Mesodermal cell (in vitro differentiated cells): ENCODE measurements at regions not wholly inside any gene's neighbourhood (a gene's known extent, or its start where the extent isn't known, plus 50 kb on each side); places are given as distances from the start of the nearest gene placed in this dataset.
A peak's percentile ranks its signal among the peaks of the same experiment; 100 is the strongest.

Source experiments
- H3K27ac ChIP-seq: 2 replicates; pipeline ENCODE4 v1.7.0; 2013; ENCODE audit warnings: mild to moderate bottlenecking, low read depth, low read length, moderate library complexity; ENCODE audit not compliant: severe bottlenecking
- H3K36me3 ChIP-seq: 2 replicates; pipeline ENCODE4 v1.7.1; 2013; ENCODE audit warnings: mild to moderate bottlenecking, low read length, moderate library complexity; ENCODE audit not compliant: control insufficient read depth, insufficient read depth
- H3K4me1 ChIP-seq: one replicate; pipeline ENCODE4 v1.7.1; 2013; ENCODE audit warnings: mild to moderate bottlenecking, low read length; ENCODE audit not compliant: insufficient read depth, control insufficient read depth, poor library complexity, severe bottlenecking
- H3K4me3 ChIP-seq: 2 replicates; pipeline ENCODE4 v1.7.0; 2013; ENCODE audit warnings: low read length, control low read depth, mild to moderate bottlenecking; ENCODE audit not compliant: insufficient read depth, poor library complexity, severe bottlenecking; ENCODE audit errors: extremely low read depth
- H3K9me3 ChIP-seq: 2 replicates; pipeline ENCODE4 v1.7.1; 2013; ENCODE audit warnings: mild to moderate bottlenecking, low read length, moderate library complexity; ENCODE audit not compliant: control insufficient read depth
- WGBS, 2 experiments: methylation state at CpG; one replicate each; pipeline ENCODE4 v1.1.5; 2013; ENCODE audit warnings: missing lambda C conversion rate in 2 of 2; ENCODE audit not compliant: insufficient coverage in 2 of 2; 5-methylcytosine and 5-hydroxymethylcytosine counted together

DNA sequence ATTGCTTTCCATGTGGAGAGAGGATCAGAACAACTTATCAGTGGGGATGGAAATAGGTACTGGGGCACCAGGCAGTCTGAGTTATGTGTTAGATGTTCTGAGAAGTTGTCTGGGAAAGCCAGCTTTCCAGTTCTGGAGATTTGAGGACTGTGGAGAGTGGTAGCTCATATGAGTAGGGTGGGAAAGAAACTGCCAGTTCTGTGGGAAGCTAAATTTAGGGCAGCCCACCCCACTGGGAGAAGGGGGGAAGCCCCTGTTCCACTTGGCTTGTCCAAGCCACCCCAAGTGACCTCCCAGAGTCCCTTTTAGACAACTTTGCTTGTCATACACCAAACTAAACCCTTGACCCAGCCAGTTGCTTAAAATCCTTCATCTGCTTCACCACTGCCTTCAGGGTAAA is 189.5 kb downstream of the REEP3 start:
- H3K4me3 ChIP-seq, result no peak overlapping the region
- H3K36me3 ChIP-seq, result no peaks in the 10 kb centered on the region
- H3K4me1 ChIP-seq, result peaks cover 38% of the 10 kb centered on the region
- H3K27ac ChIP-seq, result no peak overlapping the region
- H3K9me3 ChIP-seq, result no peaks in the 10 kb centered on the region

DNA sequence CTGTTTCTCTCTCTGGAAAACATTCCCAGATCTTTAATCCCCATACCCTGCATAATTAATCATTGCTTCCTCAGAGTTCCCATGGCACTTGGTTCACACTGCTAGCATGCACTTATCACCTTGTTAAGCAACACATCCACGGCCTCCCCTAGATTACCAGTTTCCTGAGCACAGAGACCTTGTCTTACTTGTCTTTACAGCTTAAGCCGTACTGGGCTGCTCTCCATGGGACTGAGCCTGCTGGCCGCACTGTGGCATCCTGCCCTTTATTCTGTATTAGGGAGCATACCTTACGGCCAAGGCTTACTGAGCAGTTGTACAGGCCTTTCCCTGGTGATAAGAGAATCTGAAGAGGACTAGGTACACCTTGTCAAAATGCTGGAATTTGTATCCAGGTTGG is 190.2 kb downstream of the REEP3 start:
- no peak overlapping the region for H3K4me3 ChIP-seq
- 55 to 65% methylated on average over 4 of the region's 4 CpGs for WGBS, 2 experiments
- peak overlapping the region; percentile 13 for H3K27ac ChIP-seq

DNA sequence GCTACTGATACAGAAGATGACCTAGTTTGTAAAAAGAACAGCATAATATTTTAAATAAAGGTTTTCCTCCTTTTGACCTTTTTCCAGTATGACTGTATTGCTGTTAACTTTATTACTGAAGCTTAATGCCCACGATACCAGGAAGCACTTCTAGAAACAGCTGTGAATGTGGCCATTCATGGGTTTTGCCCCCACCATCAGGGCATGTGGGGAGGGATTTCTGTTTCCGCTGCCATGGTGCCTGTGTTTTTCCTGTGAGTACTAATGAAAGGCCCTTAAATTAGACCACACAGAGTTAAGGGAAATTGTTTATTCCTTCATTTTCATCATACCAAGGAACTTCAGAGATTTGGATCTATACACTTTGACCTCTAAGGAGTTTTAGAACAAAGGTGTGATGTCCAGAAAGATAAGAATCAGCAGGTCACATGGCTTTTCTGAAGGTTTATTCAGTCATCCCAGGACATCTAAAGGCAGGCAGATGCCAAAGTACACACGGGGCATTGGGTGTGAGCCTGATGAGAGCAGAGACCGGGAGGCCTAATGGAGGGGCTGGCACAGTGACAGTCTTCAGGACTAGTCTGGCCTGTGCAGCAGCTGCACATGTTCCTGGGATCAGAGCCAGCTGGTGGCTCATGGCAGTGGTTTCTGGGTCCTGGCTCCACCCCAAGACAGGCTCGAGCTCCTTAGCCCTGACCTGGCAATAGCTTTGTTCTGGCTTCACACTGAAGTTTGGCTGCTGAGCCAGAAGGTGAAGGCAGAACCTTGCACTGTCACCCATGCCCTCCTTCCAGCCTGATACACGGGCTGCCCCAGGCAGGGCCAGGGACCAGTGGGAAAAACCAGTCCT is 190.9 kb downstream of the REEP3 start:
- Histone ChIP-seq H3K9me3 (no peaks in the 10 kb centered on the region), H3K4me1 (peaks cover 34% of the 10 kb centered on the region), H3K27ac (peak overlapping the region; percentile 92), H3K36me3 (no peaks in the 10 kb centered on the region), H3K4me3 (no peak overlapping the region)
- 43 to 68% methylated on average over 4 of the region's 6 CpGs for WGBS, 2 experiments

More for the DNA sequence above, 190.2 kb downstream of the REEP3 start:
- Histone ChIP-seq H3K4me1 (peaks cover 38% of the 10 kb centered on the region), H3K9me3 (no peaks in the 10 kb centered on the region), H3K36me3 (no peaks in the 10 kb centered on the region)

DNA sequence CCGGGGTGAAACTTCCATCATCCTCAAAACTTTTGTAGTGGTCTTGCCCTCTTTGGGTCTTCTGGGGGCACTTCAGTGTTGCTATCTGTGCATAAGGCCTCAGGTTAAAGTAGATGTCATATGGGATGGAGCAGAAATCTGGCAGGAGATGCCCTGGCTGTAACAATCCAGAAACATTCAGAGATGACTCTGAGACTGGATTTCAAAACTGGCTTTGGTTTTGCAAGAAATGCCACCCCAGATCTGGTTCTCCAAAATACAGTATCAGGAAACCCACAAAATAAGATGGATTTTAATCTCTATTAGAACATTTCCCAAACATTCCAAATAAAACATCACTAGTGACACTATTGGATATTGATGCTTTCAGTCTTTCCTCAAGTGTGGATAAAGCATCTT is 191.5 kb downstream of the REEP3 start:
- Histone ChIP-seq H3K27ac (peak overlapping the region; percentile 92), H3K4me3 (no peak overlapping the region)

DNA sequence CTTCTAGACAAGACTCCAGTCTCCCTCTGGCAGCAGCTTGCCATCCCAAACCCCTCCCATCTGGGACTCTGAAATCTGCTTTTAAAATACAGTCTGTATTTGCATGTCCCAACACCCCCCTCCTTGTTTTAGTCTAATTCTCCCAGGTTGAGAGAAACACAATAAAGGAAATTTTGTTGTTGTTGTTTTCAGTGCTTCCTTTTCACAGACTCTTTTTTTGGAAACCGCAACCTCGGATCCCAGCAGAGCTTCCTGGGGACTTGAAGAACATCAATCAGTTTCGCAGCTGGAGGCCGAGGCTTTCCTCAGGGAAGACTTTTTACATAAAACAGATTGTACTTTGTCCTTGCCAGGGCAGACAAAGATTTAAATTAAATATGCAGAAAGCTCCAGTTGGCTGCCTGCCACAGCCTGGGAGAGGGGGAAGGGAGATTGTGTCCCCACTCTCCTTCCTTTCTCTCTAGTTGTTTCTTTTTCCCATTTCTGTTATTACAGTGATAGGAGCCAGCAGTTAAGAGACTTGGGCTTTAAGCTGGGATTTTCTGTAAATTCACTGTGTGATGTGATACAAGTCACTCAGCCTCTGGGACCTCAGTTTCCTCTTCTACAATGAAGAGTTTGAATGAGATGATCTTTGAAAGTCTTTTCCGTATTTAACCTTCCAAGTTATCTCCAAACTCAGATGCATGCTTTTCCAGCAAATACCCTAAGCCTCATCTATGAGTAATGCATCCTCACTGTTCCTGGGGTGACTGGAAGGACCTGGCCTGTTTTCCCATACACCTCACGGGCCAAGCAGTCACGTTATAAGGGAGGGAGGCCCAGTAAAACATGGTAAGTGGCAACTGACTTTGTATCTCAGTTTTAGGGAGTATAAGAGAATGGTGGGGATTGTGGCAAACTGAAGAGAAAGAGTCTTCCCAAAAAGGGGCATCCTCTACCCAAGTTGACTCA is 192.3 kb downstream of the REEP3 start:
- Histone ChIP-seq H3K4me1 (peaks cover 27% of the 10 kb centered on the region), H3K9me3 (no peaks in the 10 kb centered on the region), H3K27ac (peak overlapping the region; percentile 92), H3K4me3 (peak overlapping the region; percentile 14), H3K36me3 (no peaks in the 10 kb centered on the region)
- WGBS, 2 experiments, result 0 to 16% methylated on average over 5 to 6 of the region's 7 CpGs

More for the DNA sequence above, 191.5 kb downstream of the REEP3 start:
- H3K9me3 ChIP-seq, result no peaks in the 10 kb centered on the region
- no peaks in the 10 kb centered on the region for H3K36me3 ChIP-seq
- WGBS, 2 experiments, result 60% methylated on average over 1 of the region's 1 CpG; no CpG with 5 or more reads in 1 of the 2 experiments
- peaks cover 33% of the 10 kb centered on the region for H3K4me1 ChIP-seq

DNA sequence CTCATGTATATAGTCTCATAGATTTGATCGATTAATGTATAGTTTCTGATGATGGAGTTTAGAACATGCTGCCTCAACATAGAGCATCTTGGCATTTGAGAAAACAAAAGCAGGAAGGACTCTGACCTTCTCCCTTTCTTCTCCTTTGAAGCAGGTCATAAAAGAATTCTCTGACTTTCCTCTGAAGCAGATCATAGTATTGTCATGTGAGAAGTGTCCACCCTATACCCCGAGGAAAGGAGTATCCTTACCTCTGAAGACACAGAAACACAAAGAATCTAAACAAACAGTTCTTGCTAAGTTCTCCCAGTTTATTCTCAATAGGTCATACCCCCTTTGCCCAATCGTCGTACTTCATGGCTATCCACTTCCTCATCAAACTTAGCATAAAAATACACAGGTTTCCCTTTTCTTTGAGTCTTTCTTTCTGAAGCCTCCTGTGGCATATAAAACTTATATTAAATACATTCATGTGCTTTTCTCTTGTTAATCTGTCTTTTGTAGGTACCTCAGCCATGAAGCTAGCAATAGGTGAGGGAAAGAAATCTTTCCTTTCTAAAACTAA is 194.9 kb downstream of the REEP3 start:
- Histone ChIP-seq H3K27ac (no peak overlapping the region), H3K36me3 (no peaks in the 10 kb centered on the region), H3K4me3 (no peak overlapping the region), H3K4me1 (peaks cover 32% of the 10 kb centered on the region), H3K9me3 (no peaks in the 10 kb centered on the region)
- WGBS, 2 experiments, result 61 to 69% methylated on average over 3 of the region's 4 CpGs

DNA sequence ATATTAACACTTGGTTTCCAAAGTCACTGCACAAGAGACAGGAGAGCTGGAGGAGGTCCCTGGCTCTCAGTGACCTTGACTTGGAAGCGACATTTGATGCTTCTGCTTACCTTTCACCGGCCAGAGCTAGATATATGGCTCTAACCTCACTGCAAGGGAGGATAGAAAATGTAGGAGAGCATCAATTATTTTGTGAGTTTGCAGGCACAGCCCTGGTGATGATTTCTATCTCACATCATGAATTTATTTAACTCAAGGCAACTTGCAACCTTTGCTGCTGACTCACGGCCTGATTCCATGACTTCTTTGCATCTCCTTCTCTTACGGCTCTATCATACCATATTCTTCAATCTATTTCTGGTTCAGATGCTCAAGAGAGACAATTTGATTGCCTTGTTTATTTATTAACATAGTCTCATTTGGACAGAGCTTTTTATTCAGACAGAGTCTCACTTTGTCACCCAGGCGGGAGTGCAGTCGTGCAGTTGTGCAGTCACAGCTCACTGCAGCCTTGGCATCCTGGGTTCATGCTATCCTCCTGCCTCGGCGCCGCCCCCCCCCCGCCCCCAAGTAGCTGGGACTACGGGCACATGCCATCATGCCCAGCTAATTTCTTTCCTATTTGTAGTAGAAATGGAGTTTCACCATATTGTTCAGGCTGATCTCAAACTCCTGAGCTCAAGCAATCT is 196.0 kb downstream of the REEP3 start:
- H3K9me3 ChIP-seq, result no peaks in the 10 kb centered on the region
- no peaks in the 10 kb centered on the region for H3K36me3 ChIP-seq
- no peak overlapping the region for H3K4me3 ChIP-seq
- peaks cover 26% of the 10 kb centered on the region for H3K4me1 ChIP-seq
- 90 to 100% methylated on average over 4 to 5 of the region's 11 CpGs for WGBS, 2 experiments
- H3K27ac ChIP-seq, result no peak overlapping the region

DNA sequence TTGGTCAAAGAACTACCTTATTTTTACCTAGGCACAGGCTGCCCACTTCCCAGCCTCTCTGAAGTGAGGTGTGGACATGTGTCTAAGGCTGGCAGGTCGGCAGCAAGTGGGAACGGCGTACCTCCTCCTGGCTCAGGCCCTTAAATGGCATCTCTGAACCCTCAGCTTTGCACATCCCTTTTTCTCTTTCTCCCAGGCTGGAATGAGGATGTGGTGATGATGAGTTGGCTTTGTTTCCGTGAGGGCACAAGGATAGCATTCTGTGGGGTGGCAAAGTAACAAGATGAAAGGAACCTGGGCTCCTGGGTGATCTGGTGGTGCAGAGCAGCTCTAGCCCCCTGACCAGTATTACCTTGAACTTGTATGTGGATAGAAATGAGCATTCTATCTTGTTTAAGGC is 196.8 kb downstream of the REEP3 start:
- WGBS, 2 experiments, result 100% methylated on average over 4 of the region's 4 CpGs
- Histone ChIP-seq H3K27ac (no peak overlapping the region), H3K4me3 (no peak overlapping the region), H3K9me3 (no peaks in the 10 kb centered on the region), H3K4me1 (peaks cover 20% of the 10 kb centered on the region), H3K36me3 (no peaks in the 10 kb centered on the region)

DNA sequence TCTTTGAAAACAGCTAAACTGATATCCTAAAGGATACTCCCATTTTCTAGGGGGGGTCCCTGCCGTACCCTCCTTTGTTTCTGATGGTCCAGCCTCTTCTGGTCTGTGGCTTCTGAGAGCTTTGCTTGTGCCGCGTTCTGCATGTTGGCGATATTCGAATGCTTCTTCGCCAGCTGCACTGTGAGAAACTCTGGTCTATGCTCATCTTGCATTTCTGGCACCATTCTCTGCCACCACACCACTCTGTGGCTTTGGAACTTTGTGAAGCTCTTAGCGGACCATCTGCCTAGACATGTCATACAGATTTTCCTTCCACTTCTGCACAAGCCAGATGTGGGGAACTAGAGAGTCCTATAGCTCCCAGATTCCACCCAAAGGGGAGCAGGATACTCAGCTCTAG is 197.2 kb downstream of the REEP3 start:
- Histone ChIP-seq H3K4me3 (no peak overlapping the region), H3K9me3 (no peaks in the 10 kb centered on the region), H3K4me1 (peaks cover 23% of the 10 kb centered on the region), H3K36me3 (no peaks in the 10 kb centered on the region), H3K27ac (no peak overlapping the region)
- WGBS, 2 experiments, result 87 to 97% methylated on average over 6 to 7 of the region's 7 CpGs

DNA sequence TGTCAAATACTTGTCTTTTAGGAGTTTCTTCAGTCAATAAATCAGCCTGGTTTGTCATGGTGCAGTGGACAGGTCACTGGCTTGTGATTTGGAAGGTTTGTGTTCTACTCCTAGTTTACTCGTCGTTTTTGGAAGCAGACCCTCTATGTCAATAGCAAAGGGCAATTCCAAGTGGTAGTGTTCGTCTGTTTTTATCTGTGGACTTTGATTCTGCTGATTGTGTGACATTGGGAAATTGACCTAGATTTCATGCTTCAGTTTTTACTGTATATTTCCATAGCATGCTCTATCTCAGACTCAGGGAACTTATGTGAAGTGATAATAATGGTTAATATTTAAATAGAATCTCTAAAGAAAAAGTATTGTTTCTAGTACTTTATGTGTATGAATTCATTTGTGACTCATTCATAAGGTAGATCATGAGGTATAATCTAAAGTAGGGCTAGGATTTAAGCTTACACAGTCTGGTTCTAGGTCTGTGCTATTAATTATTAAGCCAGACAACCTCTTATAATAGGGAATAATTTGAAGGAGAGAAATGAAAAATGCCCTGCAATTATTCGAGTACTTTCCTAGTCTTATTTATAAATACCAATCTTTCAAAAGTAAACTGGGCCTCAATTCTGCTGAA is 198.1 kb downstream of the REEP3 start:
- H3K4me3 ChIP-seq, result no peak overlapping the region
- H3K36me3 ChIP-seq, result no peaks in the 10 kb centered on the region
- peaks cover 30% of the 10 kb centered on the region for H3K4me1 ChIP-seq
- H3K27ac ChIP-seq, result no peak overlapping the region
- H3K9me3 ChIP-seq, result no peaks in the 10 kb centered on the region
- WGBS, 2 experiments, result 75% methylated on average over 2 of the region's 4 CpGs; no CpG with 5 or more reads in 1 of the 2 experiments
